ENCODE measurements at regions not wholly inside any gene's neighbourhood (a gene's known extent, or its start where the extent isn't known, plus 50 kb on each side); places are given as distances from the start of the nearest gene placed in this dataset.

DNA sequence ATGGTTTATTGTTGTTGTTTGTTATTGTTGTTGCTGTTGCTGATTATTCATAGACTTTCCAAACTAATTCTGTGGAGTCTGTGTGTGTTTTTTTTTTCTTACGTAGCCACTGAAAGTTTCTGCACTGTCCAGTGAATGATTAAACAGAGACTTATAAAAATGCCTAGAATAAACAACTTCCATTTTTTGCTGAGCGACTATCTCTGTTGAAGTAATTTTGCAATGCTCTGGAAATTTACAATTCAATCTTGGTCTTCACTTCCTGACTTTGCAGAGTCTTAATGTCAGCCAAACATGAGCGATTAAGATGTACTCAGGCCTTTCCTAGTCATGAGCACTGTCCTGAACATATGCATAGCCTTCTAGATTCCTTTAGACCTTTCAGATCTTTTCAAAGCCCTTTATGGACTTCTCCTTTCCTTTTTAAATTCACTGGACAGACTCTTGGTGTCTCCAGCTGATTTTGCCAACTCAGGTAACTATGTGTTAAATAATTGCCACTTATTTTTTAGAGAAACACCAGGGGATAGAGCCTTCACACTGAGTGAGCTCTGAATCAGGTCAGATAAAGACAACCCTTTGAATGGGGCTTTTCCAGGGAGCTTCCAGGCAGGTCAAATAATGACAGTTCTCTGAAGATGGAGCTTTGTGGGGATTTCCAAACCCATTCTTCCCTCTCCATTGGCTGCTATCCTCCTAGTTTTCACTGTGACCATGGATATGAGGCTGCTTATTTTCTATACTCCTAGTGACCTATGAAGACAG is 622.8 kb upstream of the EPHA7 start:
- TF ChIP-seq, protein P1, sequence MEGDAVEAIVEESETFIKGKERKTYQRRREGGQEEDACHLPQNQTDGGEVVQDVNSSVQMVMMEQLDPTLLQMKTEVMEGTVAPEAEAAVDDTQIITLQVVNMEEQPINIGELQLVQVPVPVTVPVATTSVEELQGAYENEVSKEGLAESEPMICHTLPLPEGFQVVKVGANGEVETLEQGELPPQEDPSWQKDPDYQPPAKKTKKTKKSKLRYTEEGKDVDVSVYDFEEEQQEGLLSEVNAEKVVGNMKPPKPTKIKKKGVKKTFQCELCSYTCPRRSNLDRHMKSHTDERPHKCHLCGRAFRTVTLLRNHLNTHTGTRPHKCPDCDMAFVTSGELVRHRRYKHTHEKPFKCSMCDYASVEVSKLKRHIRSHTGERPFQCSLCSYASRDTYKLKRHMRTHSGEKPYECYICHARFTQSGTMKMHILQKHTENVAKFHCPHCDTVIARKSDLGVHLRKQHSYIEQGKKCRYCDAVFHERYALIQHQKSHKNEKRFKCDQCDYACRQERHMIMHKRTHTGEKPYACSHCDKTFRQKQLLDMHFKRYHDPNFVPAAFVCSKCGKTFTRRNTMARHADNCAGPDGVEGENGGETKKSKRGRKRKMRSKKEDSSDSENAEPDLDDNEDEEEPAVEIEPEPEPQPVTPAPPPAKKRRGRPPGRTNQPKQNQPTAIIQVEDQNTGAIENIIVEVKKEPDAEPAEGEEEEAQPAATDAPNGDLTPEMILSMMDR (IDR thresholded peaks at IDR 0.05; ENCODE audit: insufficient read depth, low read depth, low read length) = no peak
- no peak for TF ChIP-seq EZH2 (IDR thresholded peaks at IDR 0.05; ENCODE audit: insufficient read depth, low read length)

Measured in astrocyte (in vitro differentiated cells and primary cell).